Astrocyte (in vitro differentiated cells and primary cell): ENCODE measurements at regions not wholly inside any gene's neighbourhood (a gene's known extent, or its start where the extent isn't known, plus 50 kb on each side); places are given as distances from the start of the nearest gene placed in this dataset.

Source experiments
- DNase-seq: peaks from one replicate; pipeline ENCODE4 v3.0.0-alpha.2; 2010; ENCODE audit warnings: low read depth
- FAIRE-seq: peaks from 2 replicates; lab custom pipeline; 2011; peaks lifted over from hg19 to GRCh38; lab: Jason Lieb, UNC
- H2AFZ ChIP-seq: 2 replicates; pipeline ENCODE4 v1.6.0; 2012; ENCODE audit warnings: low read depth, low read length, inconsistent platforms
- H3K27ac ChIP-seq: 2 replicates; pipeline ENCODE4 v1.5.1; 2011; ENCODE audit warnings: low read depth, low read length, inconsistent platforms
- H3K27me3 ChIP-seq: 2 replicates; pipeline ENCODE4 v1.6.0; 2011; ENCODE audit warnings: low read length, inconsistent platforms; ENCODE audit not compliant: insufficient read depth
- H3K36me3 ChIP-seq: 2 replicates; pipeline ENCODE4 v1.5.1; 2011; ENCODE audit warnings: low read length, inconsistent platforms; ENCODE audit not compliant: insufficient read depth
- H3K4me1 ChIP-seq: 2 replicates; pipeline ENCODE4 v1.5.1; 2011; ENCODE audit warnings: low read length, inconsistent platforms; ENCODE audit not compliant: insufficient read depth
- H3K4me2 ChIP-seq: 2 replicates; pipeline ENCODE4 v1.6.0; 2012; ENCODE audit warnings: low read length, inconsistent platforms
- H3K4me3 ChIP-seq: 2 replicates; pipeline ENCODE4 v1.5.1; 2011; ENCODE audit warnings: low read depth, mild to moderate bottlenecking, low read length, inconsistent platforms; ENCODE audit not compliant: insufficient read depth
- H3K79me2 ChIP-seq: 2 replicates; pipeline ENCODE4 v1.6.0; 2012; ENCODE audit warnings: mild to moderate bottlenecking, low read length, inconsistent platforms; ENCODE audit not compliant: insufficient read depth
- H3K9ac ChIP-seq: 2 replicates; pipeline ENCODE4 v1.6.0; 2012; ENCODE audit warnings: mild to moderate bottlenecking, low read length, inconsistent platforms
- H3K9me3 ChIP-seq: 2 replicates; pipeline ENCODE4 v1.5.1; 2012; ENCODE audit warnings: low read depth, mild to moderate bottlenecking, low read length, inconsistent platforms; ENCODE audit not compliant: insufficient read depth
- H4K20me1 ChIP-seq: 2 replicates; pipeline ENCODE4 v1.6.0; 2012; ENCODE audit warnings: low read length, inconsistent platforms; ENCODE audit not compliant: insufficient read depth
- H3K27ac Mint-ChIP-seq: one replicate; pipeline ENCODE4 v1.8.0; 2021; ENCODE audit warnings: mild to moderate bottlenecking, mixed read lengths; ENCODE audit not compliant: unreplicated experiment
- H3K27me3 Mint-ChIP-seq: one replicate; pipeline ENCODE4 v1.8.0; 2021; ENCODE audit warnings: low read depth, mixed read lengths; ENCODE audit not compliant: unreplicated experiment
- H3K36me3 Mint-ChIP-seq: one replicate; pipeline ENCODE4 v1.8.0; 2021; ENCODE audit warnings: low read depth, mixed read lengths; ENCODE audit not compliant: unreplicated experiment
- H3K4me1 Mint-ChIP-seq: one replicate; pipeline ENCODE4 v1.8.0; 2021; ENCODE audit warnings: low read depth, mixed read lengths; ENCODE audit not compliant: unreplicated experiment
- H3K4me3 Mint-ChIP-seq: one replicate; pipeline ENCODE4 v1.8.0; 2021; ENCODE audit warnings: mild to moderate bottlenecking, moderate library complexity, mixed read lengths; ENCODE audit not compliant: unreplicated experiment
- H3K9me3 Mint-ChIP-seq: one replicate; pipeline ENCODE4 v1.8.0; 2021; ENCODE audit warnings: mild to moderate bottlenecking, mixed read lengths; ENCODE audit not compliant: unreplicated experiment
- CTCF ChIP-seq: IDR thresholded peaks from 2 replicates; pipeline ENCODE4 v1.5.1; 2011; ENCODE audit warnings: low read depth, mild to moderate bottlenecking, inconsistent platforms, low read length, moderate library complexity; ENCODE audit not compliant: insufficient read depth
- EZH2 ChIP-seq: IDR thresholded peaks from 2 replicates; pipeline ENCODE4 v1.6.1; 2012; ENCODE audit warnings: mild to moderate bottlenecking, low read length, inconsistent platforms; ENCODE audit not compliant: insufficient read depth

- TF ChIP-seq EZH2 (no peak), CTCF (no peak)
- no peak overlapping the region for H3K9ac ChIP-seq
- H3K27me3 ChIP-seq = no peaks in the 10 kb centered on the region
- Mint-ChIP-seq H3K4me1 (no peaks in the 10 kb centered on the region), H3K9me3 (no peaks in the 10 kb centered on the region), H3K27ac (no peak overlapping the region), H3K4me3 (no peak overlapping the region), H3K27me3 (no peaks in the 10 kb centered on the region), H3K36me3 (no peaks in the 10 kb centered on the region)
- H3K36me3 ChIP-seq = no peaks in the 10 kb centered on the region
- H3K4me3 ChIP-seq = no peak overlapping the region
- H3K79me2 ChIP-seq = no peaks in the 10 kb centered on the region
- no peak overlapping the region for H3K4me2 ChIP-seq
- no peaks in the 10 kb centered on the region for H3K9me3 ChIP-seq
- FAIRE-seq = no peak
- no peak overlapping the region for H2AFZ ChIP-seq
- no peaks in the 10 kb centered on the region for H4K20me1 ChIP-seq
- H3K27ac ChIP-seq = no peak overlapping the region
- no peaks in the 10 kb centered on the region for H3K4me1 ChIP-seq
- DNase-seq = no peak
Measured at GRCh38 chr14:59069163-59069854, 119.2 kb upstream of the DAAM1 start.

- Mint-ChIP-seq H3K36me3 (no peaks in the 10 kb centered on the region), H3K4me1 (no peaks in the 10 kb centered on the region), H3K4me3 (no peak overlapping the region), H3K9me3 (no peaks in the 10 kb centered on the region), H3K27me3 (no peaks in the 10 kb centered on the region), H3K27ac (no peak overlapping the region)
- no peak for DNase-seq
- Histone ChIP-seq H3K4me3 (no peak overlapping the region), H3K36me3 (no peaks in the 10 kb centered on the region), H2AFZ (no peak overlapping the region), H3K4me2 (no peak overlapping the region), H4K20me1 (no peaks in the 10 kb centered on the region), H3K27ac (no peak overlapping the region), H3K79me2 (no peaks in the 10 kb centered on the region), H3K9me3 (no peaks in the 10 kb centered on the region), H3K4me1 (no peaks in the 10 kb centered on the region), H3K9ac (no peak overlapping the region), H3K27me3 (no peaks in the 10 kb centered on the region)
- no peak for FAIRE-seq
- TF ChIP-seq EZH2 = no peak
- no peak for TF ChIP-seq CTCF
Measured at GRCh38 chr14:59075506-59075905, 113.0 kb upstream of the DAAM1 start.

GRCh38 chr14:59081720-59082119 lies 106.7 kb upstream of the DAAM1 start:
- no peaks in the 10 kb centered on the region for H3K4me1 ChIP-seq
- no peak overlapping the region for H3K4me3 Mint-ChIP-seq
- H4K20me1 ChIP-seq = no peaks in the 10 kb centered on the region
- no peak overlapping the region for H3K4me2 ChIP-seq
- no peaks in the 10 kb centered on the region for H3K9me3 ChIP-seq
- no peak overlapping the region for H3K27ac Mint-ChIP-seq
- H3K36me3 ChIP-seq = no peaks in the 10 kb centered on the region
- FAIRE-seq (no peak), DNase-seq (no peak)
- H3K27me3 ChIP-seq = no peaks in the 10 kb centered on the region
- H3K9me3 Mint-ChIP-seq = no peaks in the 10 kb centered on the region
- no peak overlapping the region for H3K27ac ChIP-seq
- H3K9ac ChIP-seq = no peak overlapping the region
- no peak overlapping the region for H2AFZ ChIP-seq
- H3K36me3 Mint-ChIP-seq = no peaks in the 10 kb centered on the region
- no peak overlapping the region for H3K4me3 ChIP-seq
- H3K79me2 ChIP-seq = no peaks in the 10 kb centered on the region
- no peaks in the 10 kb centered on the region for H3K4me1 Mint-ChIP-seq
- TF ChIP-seq EZH2 (no peak), CTCF (no peak)
- no peaks in the 10 kb centered on the region for H3K27me3 Mint-ChIP-seq
